Peyer's patch (tissue), 4 donors: ENCODE measurements at regions not wholly inside any gene's neighbourhood (a gene's known extent, or its start where the extent isn't known, plus 50 kb on each side); places are given as distances from the start of the nearest gene placed in this dataset.

Source experiments
- DNase-seq, 3 donors: peaks; one replicate each; pipeline ENCODE4 v3.0.0-alpha.2; 2017 to 2019
- H3K27ac ChIP-seq, 4 donors: fragments of 200-600 bp; sonication (generic); one replicate each; pipeline ENCODE4 v1.5.1; 2016 to 2019
- H3K27me3 ChIP-seq, 2 donors: fragments of 200-600 bp; sonication (generic); one replicate each; pipeline ENCODE4 v1.5.1; 2019
- H3K36me3 ChIP-seq, 3 donors: fragments of 200-600 bp; sonication (generic); one replicate each; pipeline ENCODE4 v1.5.1; 2016 to 2019
- H3K4me1 ChIP-seq, 4 donors: fragments of 200-600 bp; sonication (generic); one replicate each; pipeline ENCODE4 v1.5.1; 2016 to 2019
- H3K4me3 ChIP-seq, 4 donors: fragments of 200-600 bp; sonication (generic); 1 replicate in 3 of 4; 2 replicates in 1 of 4; pipeline ENCODE4 v1.5.1; 2016 to 2019; ENCODE audit warnings: mild to moderate bottlenecking in 1 of 4
- H3K9me3 ChIP-seq, 4 donors: fragments of 200-600 bp; sonication (generic); one replicate each; pipeline ENCODE4 v1.5.1; 2016 to 2019; ENCODE audit warnings: mild to moderate bottlenecking in 1 of 4
- CTCF ChIP-seq, 6 experiments: fragments of 450-650 bp in 4 of 6; fragments of 200-600 bp in 2 of 6; sonication (generic) in 1 of 6; IDR thresholded peaks; one replicate each; pipeline ENCODE4 v1.5.1; 2017 to 2019; ENCODE audit warnings: antibody characterized with exemption in 6 of 6, mild to moderate bottlenecking in 3 of 6, moderate library complexity in 1 of 6
- POLR2A ChIP-seq, 2 donors: fragments of 450-650 bp; IDR thresholded peaks; one replicate each; pipeline ENCODE4 v1.5.1; 2017; ENCODE audit warnings: antibody characterized with exemption in 2 of 2, mild to moderate bottlenecking in 2 of 2, moderate library complexity in 2 of 2
- small RNA-seq, 2 donors: library from RNA; depleted of rRNA; stranded (forward); fragments of <200 nt; gene quantifications; one replicate each; pipeline ENCODE3, GENCODE V24; 2016

GRCh38 chr10:42111661-42112330, 526.6 kb downstream of the ZNF33B start:
- Histone ChIP-seq H3K4me1 (no peaks in the 10 kb centered on the region), H3K4me3 (no peak overlapping the region), H3K27me3 (no peaks in the 10 kb centered on the region), H3K9me3 (peaks cover 0 to 7% (median 0%) of the 10 kb centered on the region in 4 donors), H3K36me3 (no peaks in the 10 kb centered on the region), H3K27ac (no peak overlapping the region)
- peak in 1 of 3 donors; percentile 15 for DNase-seq
- TF ChIP-seq CTCF (IDR thresholded peaks at IDR 0.05) (no peak), POLR2A (IDR thresholded peaks at IDR 0.05) (no peak)

GRCh38 chr10:42111076-42111475, 527.3 kb downstream of the ZNF33B start:
- no peak for TF ChIP-seq POLR2A (IDR thresholded peaks at IDR 0.05)
- TF ChIP-seq CTCF (IDR thresholded peaks at IDR 0.05) = no peak
- Histone ChIP-seq H3K36me3 (no peaks in the 10 kb centered on the region), H3K9me3 (peaks cover 0 to 7% (median 0%) of the 10 kb centered on the region in 4 donors)

More at GRCh38 chr10:42111076-42111475, 527.3 kb downstream of the ZNF33B start:
- Histone ChIP-seq H3K27ac (no peak overlapping the region), H3K27me3 (no peaks in the 10 kb centered on the region), H3K4me1 (no peaks in the 10 kb centered on the region), H3K4me3 (no peak overlapping the region)
- no peak for DNase-seq

Small RNAs in the stretch of these regions (small RNA-seq; reads per million reads assigned to genes)
- gene KSR1P1 = 0 reads per million in 2 donors
